Activated CD4-positive, alpha-beta memory T cell treated with anti-CD3 and anti-CD28 coated beads, Interleukin-2, amount 10 ng/mL, durations not matched to agents 7 days and 5 days (primary cell): ENCODE measurements at regions not wholly inside any gene's neighbourhood (a gene's known extent, or its start where the extent isn't known, plus 50 kb on each side); places are given as distances from the start of the nearest gene placed in this dataset.

Experiments used
- CTCF ChIA-PET: fragments of 350-600 bp; sonication (Branson Sonifier 250); formaldehyde crosslinking; loops from one replicate; lab custom pipeline; 2021; ENCODE audit warnings: antibody characterized with exemption, inconsistent platforms; lab: Charles Lee
- POLR2A ChIA-PET: fragments of 350-600 bp; sonication (Branson Sonifier 250); formaldehyde crosslinking; loops from one replicate; lab custom pipeline; 2021; ENCODE audit warnings: antibody characterized with exemption; lab: Charles Lee
- DNase-seq: peaks from one replicate; pipeline ENCODE4 v3.0.0-alpha.2; 2020
- H3K27ac Mint-ChIP-seq: one replicate; pipeline ENCODE4 v1.8.0; 2021; ENCODE audit warnings: mild to moderate bottlenecking, mixed read lengths
- H3K27me3 Mint-ChIP-seq: one replicate; pipeline ENCODE4 v1.8.0; 2021; ENCODE audit warnings: mixed read lengths
- H3K36me3 Mint-ChIP-seq: one replicate; pipeline ENCODE4 v1.8.0; 2021; ENCODE audit warnings: low read depth, mixed read lengths
- H3K4me1 Mint-ChIP-seq: one replicate; pipeline ENCODE4 v1.8.0; 2021; ENCODE audit warnings: mixed read lengths
- H3K4me3 Mint-ChIP-seq: one replicate; pipeline ENCODE4 v1.8.0; 2021; ENCODE audit warnings: mild to moderate bottlenecking, mixed read lengths
- H3K9me3 Mint-ChIP-seq: one replicate; pipeline ENCODE4 v1.8.0; 2021; ENCODE audit warnings: mixed read lengths

GRCh38 chr17:79478051-79478461, 132.8 kb downstream of the RBFOX3 start:
- DNase-seq = no peak

GRCh38 chr17:79476074-79476652, 134.7 kb downstream of the RBFOX3 start:
- DNase-seq = no peak
- Mint-ChIP-seq H3K4me3 (no peak overlapping the region), H3K4me1 (no peaks in the 10 kb centered on the region), H3K36me3 (no peaks in the 10 kb centered on the region), H3K9me3 (no peaks in the 10 kb centered on the region), H3K27me3 (no peaks in the 10 kb centered on the region), H3K27ac (no peak overlapping the region)
- CTCF ChIA-PET = no interaction called here
- POLR2A ChIA-PET = no interaction called here

More at GRCh38 chr17:79478051-79478461, 132.8 kb downstream of the RBFOX3 start:
- POLR2A ChIA-PET = no interaction called here
- Mint-ChIP-seq H3K36me3 (no peaks in the 10 kb centered on the region), H3K4me3 (no peak overlapping the region), H3K9me3 (no peaks in the 10 kb centered on the region), H3K27me3 (peaks cover 3% of the 10 kb centered on the region), H3K4me1 (no peaks in the 10 kb centered on the region), H3K27ac (no peak overlapping the region)
- CTCF ChIA-PET = no interaction called here

GRCh38 chr17:79473876-79474440, 136.9 kb downstream of the RBFOX3 start:
- no peaks in the 10 kb centered on the region for H3K4me1 Mint-ChIP-seq
- CTCF ChIA-PET = no interaction called here
- H3K27me3 Mint-ChIP-seq = no peaks in the 10 kb centered on the region
- no peaks in the 10 kb centered on the region for H3K9me3 Mint-ChIP-seq
- DNase-seq = no peak
- POLR2A ChIA-PET = no interaction called here
- H3K4me3 Mint-ChIP-seq = no peak overlapping the region
- no peak overlapping the region for H3K27ac Mint-ChIP-seq
- no peaks in the 10 kb centered on the region for H3K36me3 Mint-ChIP-seq

- no peaks in the 10 kb centered on the region for H3K36me3 Mint-ChIP-seq
- DNase-seq = no peak
- no peaks in the 10 kb centered on the region for H3K9me3 Mint-ChIP-seq
- no peaks in the 10 kb centered on the region for H3K4me1 Mint-ChIP-seq
- H3K4me3 Mint-ChIP-seq = no peak overlapping the region
- CTCF ChIA-PET = no interaction called here
- H3K27me3 Mint-ChIP-seq = no peaks in the 10 kb centered on the region
- POLR2A ChIA-PET = no interaction called here
- no peak overlapping the region for H3K27ac Mint-ChIP-seq
Measured at GRCh38 chr17:79473111-79473875, 137.6 kb downstream of the RBFOX3 start.

- H3K4me3 Mint-ChIP-seq = no peak overlapping the region
- ChIA-PET POLR2A (no interaction called here), CTCF (no interaction called here)
- no peaks in the 10 kb centered on the region for H3K9me3 Mint-ChIP-seq
- H3K4me1 Mint-ChIP-seq = no peaks in the 10 kb centered on the region
- H3K27ac Mint-ChIP-seq = no peak overlapping the region
- H3K27me3 Mint-ChIP-seq = no peaks in the 10 kb centered on the region
- DNase-seq = no peak
- no peaks in the 10 kb centered on the region for H3K36me3 Mint-ChIP-seq
Measured at GRCh38 chr17:79470754-79471153, 140.1 kb downstream of the RBFOX3 start.

GRCh38 chr17:79469646-79470045, 141.2 kb downstream of the RBFOX3 start:
- Mint-ChIP-seq H3K4me1 (no peaks in the 10 kb centered on the region), H3K9me3 (no peaks in the 10 kb centered on the region), H3K36me3 (no peaks in the 10 kb centered on the region), H3K27ac (no peak overlapping the region), H3K27me3 (no peaks in the 10 kb centered on the region), H3K4me3 (no peak overlapping the region)
- CTCF ChIA-PET = no interaction called here
- no peak for DNase-seq
- POLR2A ChIA-PET = no interaction called here

GRCh38 chr17:79468183-79468944, 142.5 kb downstream of the RBFOX3 start:
- no peak for DNase-seq
- no peaks in the 10 kb centered on the region for H3K9me3 Mint-ChIP-seq
- no peaks in the 10 kb centered on the region for H3K36me3 Mint-ChIP-seq
- no peak overlapping the region for H3K4me3 Mint-ChIP-seq
- CTCF ChIA-PET = no interaction called here
- H3K27ac Mint-ChIP-seq = no peak overlapping the region
- no peaks in the 10 kb centered on the region for H3K27me3 Mint-ChIP-seq
- POLR2A ChIA-PET = no interaction called here
- no peaks in the 10 kb centered on the region for H3K4me1 Mint-ChIP-seq

- no peaks in the 10 kb centered on the region for H3K9me3 Mint-ChIP-seq
- no peak for DNase-seq
- no peak overlapping the region for H3K4me3 Mint-ChIP-seq
- POLR2A ChIA-PET = no interaction called here
- H3K36me3 Mint-ChIP-seq = no peaks in the 10 kb centered on the region
- CTCF ChIA-PET = no interaction called here
- no peaks in the 10 kb centered on the region for H3K4me1 Mint-ChIP-seq
- no peaks in the 10 kb centered on the region for H3K27me3 Mint-ChIP-seq
- no peak overlapping the region for H3K27ac Mint-ChIP-seq
Measured at GRCh38 chr17:79466562-79467350, 144.1 kb downstream of the RBFOX3 start.

- no peak overlapping the region for H3K4me3 Mint-ChIP-seq
- H3K4me1 Mint-ChIP-seq = no peaks in the 10 kb centered on the region
- ChIA-PET POLR2A (no interaction called here), CTCF (no interaction called here)
- no peaks in the 10 kb centered on the region for H3K9me3 Mint-ChIP-seq
- H3K27ac Mint-ChIP-seq = no peak overlapping the region
- no peak for DNase-seq
- no peaks in the 10 kb centered on the region for H3K36me3 Mint-ChIP-seq
- H3K27me3 Mint-ChIP-seq = no peaks in the 10 kb centered on the region
Measured at GRCh38 chr17:79465681-79466025, 145.2 kb downstream of the RBFOX3 start.

- H3K36me3 Mint-ChIP-seq = no peaks in the 10 kb centered on the region
- H3K4me1 Mint-ChIP-seq = no peaks in the 10 kb centered on the region
- CTCF ChIA-PET = no interaction called here
- no peak overlapping the region for H3K27ac Mint-ChIP-seq
- H3K27me3 Mint-ChIP-seq = no peaks in the 10 kb centered on the region
- POLR2A ChIA-PET = no interaction called here
- no peak for DNase-seq
- H3K4me3 Mint-ChIP-seq = no peak overlapping the region
- H3K9me3 Mint-ChIP-seq = no peaks in the 10 kb centered on the region
Measured at GRCh38 chr17:79465011-79465680, 145.7 kb downstream of the RBFOX3 start.

- Mint-ChIP-seq H3K9me3 (no peaks in the 10 kb centered on the region), H3K27me3 (no peaks in the 10 kb centered on the region)
- POLR2A ChIA-PET = no interaction called here
Measured at GRCh38 chr17:79464318-79465010, 146.4 kb downstream of the RBFOX3 start.

More at GRCh38 chr17:79464318-79465010, 146.4 kb downstream of the RBFOX3 start:
- CTCF ChIA-PET = no interaction called here
- no peak overlapping the region for H3K27ac Mint-ChIP-seq
- H3K36me3 Mint-ChIP-seq = no peaks in the 10 kb centered on the region
- H3K4me3 Mint-ChIP-seq = no peak overlapping the region
- no peaks in the 10 kb centered on the region for H3K4me1 Mint-ChIP-seq
- no peak for DNase-seq
